Gastrocnemius medialis (tissue), 4 donors: ENCODE measurements at regions not wholly inside any gene's neighbourhood (a gene's known extent, or its start where the extent isn't known, plus 50 kb on each side); places are given as distances from the start of the nearest gene placed in this dataset.

Experiments used
- CTCF ChIP-seq, 5 experiments: fragments of 450-650 bp in 3 of 5; fragments of 200-600 bp in 2 of 5; sonication (generic) in 2 of 5; IDR thresholded peaks in 4 of 5; conservative IDR thresholded peaks in 1 of 5; 1 replicate in 4 of 5; 2 replicates in 1 of 5; pipeline ENCODE4 v1.5.1; 2016 to 2019; ENCODE audit warnings: antibody characterized with exemption in 5 of 5, mild to moderate bottlenecking in 3 of 5, moderate library complexity in 3 of 5
- POLR2A ChIP-seq, 2 donors: fragments of 450-650 bp; IDR thresholded peaks; one replicate each; pipeline ENCODE4 v1.6.1; 2017; ENCODE audit warnings: antibody characterized with exemption in 2 of 2, mild to moderate bottlenecking in 2 of 2, moderate library complexity in 2 of 2

GRCh38 chrX:768596-768995 lies 138.0 kb downstream of the SHOX start:
- TF ChIP-seq CTCF (IDR thresholded peaks at IDR 0.05 in 4 of 5, conservative IDR thresholded peaks at IDR 0.05 in 1 of 5), result no peak
- TF ChIP-seq POLR2A (IDR thresholded peaks at IDR 0.05), result no peak
